BLaER1 (cell line): ENCODE measurements at regions not wholly inside any gene's neighbourhood (a gene's known extent, or its start where the extent isn't known, plus 50 kb on each side); places are given as distances from the start of the nearest gene placed in this dataset.

Source experiments
- H3K27ac ChIP-seq: shearing (Covaris generic); formaldehyde crosslinking; 2 replicates; pipeline ENCODE4 v1.8.1; 2022
- H3K27me3 ChIP-seq: shearing (Covaris generic); formaldehyde crosslinking; 2 replicates; pipeline ENCODE4 v1.8.1; 2022
- H3K36me3 ChIP-seq: shearing (Covaris generic); formaldehyde crosslinking; 2 replicates; pipeline ENCODE4 v1.8.1; 2022
- H3K4me1 ChIP-seq: shearing (Covaris generic); formaldehyde crosslinking; 2 replicates; pipeline ENCODE4 v1.8.1; 2022
- H3K4me2 ChIP-seq: shearing (Covaris generic); formaldehyde crosslinking; 2 replicates; pipeline ENCODE4 v1.8.1; 2022
- H3K4me3 ChIP-seq: shearing (Covaris generic); formaldehyde crosslinking; 2 replicates; pipeline ENCODE4 v1.8.1; 2022
- H3K9ac ChIP-seq: shearing (Covaris generic); formaldehyde crosslinking; 2 replicates; pipeline ENCODE4 v1.8.1; 2022
- H3K9me3 ChIP-seq: shearing (Covaris generic); formaldehyde crosslinking; 2 replicates; pipeline ENCODE4 v1.8.1; 2022
- H4K20me1 ChIP-seq: shearing (Covaris generic); formaldehyde crosslinking; 2 replicates; pipeline ENCODE4 v1.8.1; 2022
- Cebpa-rat ChIP-seq: shearing (Covaris generic); IDR thresholded peaks from 2 replicates; pipeline ENCODE4 v1.8.1; 2022

DNA sequence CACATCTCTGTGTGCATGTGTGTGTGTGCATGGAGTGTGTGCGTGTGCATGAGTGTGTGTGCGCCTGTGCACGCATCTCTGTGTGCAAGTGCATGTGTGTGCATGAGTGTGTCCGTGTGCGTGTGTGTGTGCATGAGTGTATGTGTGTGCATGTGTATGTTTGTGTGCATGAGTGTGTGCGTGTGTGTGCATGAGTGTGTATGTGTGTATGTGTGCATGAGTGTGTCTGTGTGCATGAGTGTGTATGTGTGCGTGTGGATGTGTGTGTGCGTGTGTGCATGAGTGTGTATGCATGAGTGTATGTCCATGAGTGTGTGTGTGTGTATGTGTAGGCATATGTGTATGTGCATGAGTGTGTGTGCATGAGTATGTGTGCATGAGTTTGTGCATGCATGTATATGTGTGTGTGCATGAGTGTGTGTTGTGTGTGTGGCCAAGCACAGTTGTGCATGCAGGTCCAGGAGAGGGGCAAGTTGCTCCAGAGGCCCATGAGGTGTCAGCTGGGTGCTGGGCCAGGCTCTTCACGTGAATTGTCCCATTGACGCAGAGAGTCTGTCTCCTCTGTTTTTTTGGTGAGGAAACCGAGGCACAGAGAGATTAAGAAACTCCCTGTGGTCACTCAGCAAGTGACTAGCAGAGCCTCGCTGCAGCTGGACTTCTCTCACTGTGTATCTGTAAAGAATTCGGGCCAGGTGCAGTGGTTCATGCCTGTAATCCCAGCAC is 75.5 kb downstream of the ASB1 start:
- Histone ChIP-seq H4K20me1 (no peaks in the 10 kb centered on the region), H3K36me3 (no peaks in the 10 kb centered on the region), H3K9me3 (no peaks in the 10 kb centered on the region), H3K27ac (no peak overlapping the region), H3K4me1 (peaks cover 78% of the 10 kb centered on the region), H3K9ac (no peak overlapping the region), H3K4me2 (no peak overlapping the region), H3K4me3 (no peak overlapping the region), H3K27me3 (no peaks in the 10 kb centered on the region)
- TF ChIP-seq Cebpa-rat = no peak

DNA sequence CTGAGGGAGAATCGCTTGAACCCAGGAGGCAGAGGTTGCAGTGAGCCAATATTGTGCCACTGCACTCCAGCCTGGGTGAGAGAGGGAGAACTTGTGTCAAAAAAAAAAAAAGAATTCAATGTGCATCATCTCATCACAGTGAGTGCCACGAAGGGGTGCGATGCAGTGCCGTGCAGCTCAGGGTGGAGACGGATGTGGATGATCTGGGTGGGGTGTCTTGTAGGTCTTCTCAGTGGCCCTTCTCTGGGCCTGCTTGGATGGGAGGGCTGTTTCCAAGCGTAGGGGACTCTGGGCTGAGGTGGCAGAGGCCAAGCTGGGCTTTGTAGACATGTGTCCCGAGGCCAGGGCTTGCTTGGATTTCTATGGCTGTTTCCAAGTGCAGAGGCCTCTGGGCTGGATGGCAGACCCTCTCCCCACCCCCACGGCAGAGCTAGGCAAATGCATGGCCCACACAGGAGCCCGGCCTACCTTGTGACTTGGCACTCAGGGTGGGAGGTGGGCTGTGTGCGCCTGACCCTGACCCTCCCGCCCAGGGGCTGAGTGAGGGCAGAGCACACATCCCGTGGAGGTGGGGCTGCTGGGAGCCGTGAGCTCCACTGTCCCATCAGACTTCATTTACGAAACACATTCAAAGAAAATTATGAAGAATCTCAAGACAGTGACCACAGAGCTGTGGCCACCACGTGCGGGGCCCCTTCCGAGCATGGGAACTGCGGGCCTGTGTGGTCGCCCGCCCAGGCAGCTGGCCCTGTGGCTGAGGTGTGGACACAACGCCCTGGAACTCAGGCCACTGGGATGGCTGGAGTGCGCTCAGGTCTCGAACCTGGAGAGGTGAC is 76.4 kb downstream of the ASB1 start:
- Histone ChIP-seq H3K9ac (no peak overlapping the region), H3K27me3 (no peaks in the 10 kb centered on the region), H4K20me1 (no peaks in the 10 kb centered on the region), H3K36me3 (no peaks in the 10 kb centered on the region), H3K4me2 (peak overlapping the region; percentile 63), H3K9me3 (no peaks in the 10 kb centered on the region), H3K4me1 (peaks cover 78% of the 10 kb centered on the region), H3K27ac (peak overlapping the region; percentile 25; the same call in 1 of the 2 replicates), H3K4me3 (no peak overlapping the region)
- TF ChIP-seq Cebpa-rat = no peak

DNA sequence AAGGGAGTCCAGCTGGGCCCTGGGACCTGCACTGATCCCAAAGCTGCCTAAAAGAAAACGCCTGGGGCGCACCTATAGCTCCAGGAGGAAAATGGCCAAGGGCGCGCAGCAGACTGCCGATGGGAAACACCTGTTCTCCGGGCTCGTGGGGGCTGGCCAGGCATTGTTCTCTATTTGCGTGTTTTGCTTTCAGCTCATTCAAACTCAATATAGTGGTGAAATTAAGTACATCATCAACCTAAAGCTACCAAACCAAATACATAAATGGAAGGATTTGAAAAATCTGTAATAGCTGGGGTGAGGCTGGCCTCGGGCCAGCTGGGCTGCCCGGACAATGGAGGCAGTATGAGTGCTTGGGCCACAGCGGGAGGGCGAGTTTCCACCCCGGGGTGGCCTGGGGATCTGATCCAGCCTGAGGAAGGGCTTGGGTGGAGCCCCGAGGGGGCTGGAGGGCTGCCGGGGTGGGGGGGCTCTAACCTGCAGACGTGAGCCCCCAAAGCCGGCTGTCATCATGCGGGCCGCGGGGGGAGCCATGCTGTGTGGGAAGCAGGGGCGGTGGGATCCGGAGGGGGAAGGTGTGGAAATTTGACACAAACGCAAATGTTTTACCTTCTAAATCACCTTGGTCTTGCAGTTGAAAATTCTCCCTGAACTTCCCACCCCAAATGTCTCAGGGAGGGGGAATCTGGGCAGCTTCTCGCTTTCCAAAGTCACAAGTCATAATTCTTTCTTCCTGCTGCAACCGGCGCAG is 77.6 kb downstream of the ASB1 start:
- H3K9ac ChIP-seq = no peak overlapping the region; the same call in 1 of the 2 replicates
- no peak for TF ChIP-seq Cebpa-rat
- no peaks in the 10 kb centered on the region for H3K27me3 ChIP-seq
- no peaks in the 10 kb centered on the region for H3K9me3 ChIP-seq
- H3K4me1 ChIP-seq = peaks cover 78% of the 10 kb centered on the region
- H4K20me1 ChIP-seq = no peaks in the 10 kb centered on the region
- H3K27ac ChIP-seq = peak overlapping the region; percentile 64; the same call in 1 of the 2 replicates
- peak overlapping the region; percentile 63 for H3K4me2 ChIP-seq
- no peak overlapping the region for H3K4me3 ChIP-seq
- no peaks in the 10 kb centered on the region for H3K36me3 ChIP-seq

DNA sequence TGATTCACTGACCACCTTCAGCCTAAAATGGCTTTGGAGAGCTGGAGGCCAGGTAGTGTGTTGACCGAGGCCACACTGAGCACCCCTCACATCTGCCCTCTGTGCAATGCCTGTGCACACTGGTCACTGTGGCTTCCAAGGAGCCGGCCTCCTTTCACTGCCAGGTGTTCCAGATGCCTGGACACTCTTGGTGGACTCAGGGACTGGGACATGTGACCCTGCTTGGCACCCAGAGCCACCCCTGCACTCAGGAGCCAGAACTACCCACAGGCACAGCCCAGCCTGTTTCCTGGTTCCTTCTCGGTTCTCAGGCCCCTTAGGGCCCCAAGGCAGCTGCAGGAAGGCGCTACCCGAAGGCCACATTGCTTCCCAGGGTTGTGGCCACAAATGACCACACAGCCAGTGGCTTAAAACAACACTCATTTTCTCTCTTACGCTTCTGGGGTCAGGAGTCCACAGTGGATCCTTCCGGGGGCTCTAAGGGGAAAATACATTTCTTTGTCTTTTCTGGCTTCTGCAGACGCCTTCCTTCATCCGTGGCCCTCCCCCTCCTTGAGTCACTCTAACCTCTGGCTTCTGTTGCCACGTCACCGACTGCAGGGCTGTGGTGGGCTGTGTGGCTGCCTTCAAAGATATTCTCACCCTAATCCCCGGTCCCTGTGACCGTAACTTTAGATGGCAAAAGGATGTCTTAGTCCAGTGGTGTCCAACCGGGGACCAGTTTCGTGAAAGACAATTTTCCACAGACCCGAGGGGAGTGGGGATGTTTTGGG is 78.6 kb downstream of the ASB1 start:
- peak overlapping the region; percentile 63 for H3K4me2 ChIP-seq
- no peaks in the 10 kb centered on the region for H3K36me3 ChIP-seq
- H3K4me3 ChIP-seq = no peak overlapping the region
- H3K4me1 ChIP-seq = peaks cover 78% of the 10 kb centered on the region
- no peaks in the 10 kb centered on the region for H3K27me3 ChIP-seq
- H3K27ac ChIP-seq = peak overlapping the region; percentile 64
- TF ChIP-seq Cebpa-rat = no peak
- H3K9ac ChIP-seq = peak overlapping the region; percentile 45; the same call in 1 of the 2 replicates
- H4K20me1 ChIP-seq = no peaks in the 10 kb centered on the region
- no peaks in the 10 kb centered on the region for H3K9me3 ChIP-seq

- no peak for TF ChIP-seq Cebpa-rat
- Histone ChIP-seq H3K4me2 (peak overlapping the region; percentile 63), H3K36me3 (no peaks in the 10 kb centered on the region), H3K27me3 (no peaks in the 10 kb centered on the region), H3K4me3 (no peak overlapping the region), H3K9ac (no peak overlapping the region; the same call in 1 of the 2 replicates), H3K9me3 (no peaks in the 10 kb centered on the region), H4K20me1 (no peaks in the 10 kb centered on the region), H3K27ac (peak overlapping the region; percentile 64; the same call in 1 of the 2 replicates), H3K4me1 (peaks cover 78% of the 10 kb centered on the region)
Measured at GRCh38 chr2:238505892-238506280, 79.2 kb downstream of the ASB1 start.

GRCh38 chr2:238506371-238507068 is 79.8 kb downstream of the ASB1 start:
- Histone ChIP-seq H3K9ac (no peak overlapping the region), H3K27ac (0 out of 2 replicates have a peak overlapping the region, but pooled peaks have one; percentile 64), H3K4me2 (peak overlapping the region; percentile 63), H3K4me1 (peaks cover 80% of the 10 kb centered on the region), H3K9me3 (no peaks in the 10 kb centered on the region), H3K36me3 (no peaks in the 10 kb centered on the region), H3K27me3 (no peaks in the 10 kb centered on the region), H4K20me1 (no peaks in the 10 kb centered on the region), H3K4me3 (no peak overlapping the region)
- TF ChIP-seq Cebpa-rat = no peak

DNA sequence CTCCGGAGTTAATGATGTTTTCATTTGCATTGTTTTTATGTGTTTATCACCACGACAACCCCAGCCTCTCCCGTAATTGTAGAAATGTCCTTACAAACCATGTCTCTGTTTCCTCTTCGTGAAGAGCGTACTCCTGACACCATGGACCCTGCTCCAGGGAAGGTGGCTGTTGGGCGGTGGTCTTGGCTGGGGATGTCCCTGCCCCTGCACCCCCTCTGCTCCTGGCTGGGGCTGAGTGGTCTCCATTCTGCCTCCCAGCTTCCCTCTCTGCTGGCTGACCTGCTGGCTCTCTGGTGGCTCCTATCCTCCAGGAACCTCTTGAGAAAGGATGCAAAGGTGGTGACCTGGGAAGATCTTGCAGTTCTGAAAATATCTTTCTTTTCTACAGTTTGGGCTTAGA is 81.1 kb downstream of the ASB1 start:
- H3K9ac ChIP-seq = no peak overlapping the region
- no peaks in the 10 kb centered on the region for H3K27me3 ChIP-seq
- no peak overlapping the region for H3K4me2 ChIP-seq
- H3K36me3 ChIP-seq = no peaks in the 10 kb centered on the region
- no peaks in the 10 kb centered on the region for H4K20me1 ChIP-seq
- H3K27ac ChIP-seq = no peak overlapping the region
- H3K4me1 ChIP-seq = peaks cover 79% of the 10 kb centered on the region
- H3K4me3 ChIP-seq = no peak overlapping the region
- no peaks in the 10 kb centered on the region for H3K9me3 ChIP-seq
- no peak for TF ChIP-seq Cebpa-rat

DNA sequence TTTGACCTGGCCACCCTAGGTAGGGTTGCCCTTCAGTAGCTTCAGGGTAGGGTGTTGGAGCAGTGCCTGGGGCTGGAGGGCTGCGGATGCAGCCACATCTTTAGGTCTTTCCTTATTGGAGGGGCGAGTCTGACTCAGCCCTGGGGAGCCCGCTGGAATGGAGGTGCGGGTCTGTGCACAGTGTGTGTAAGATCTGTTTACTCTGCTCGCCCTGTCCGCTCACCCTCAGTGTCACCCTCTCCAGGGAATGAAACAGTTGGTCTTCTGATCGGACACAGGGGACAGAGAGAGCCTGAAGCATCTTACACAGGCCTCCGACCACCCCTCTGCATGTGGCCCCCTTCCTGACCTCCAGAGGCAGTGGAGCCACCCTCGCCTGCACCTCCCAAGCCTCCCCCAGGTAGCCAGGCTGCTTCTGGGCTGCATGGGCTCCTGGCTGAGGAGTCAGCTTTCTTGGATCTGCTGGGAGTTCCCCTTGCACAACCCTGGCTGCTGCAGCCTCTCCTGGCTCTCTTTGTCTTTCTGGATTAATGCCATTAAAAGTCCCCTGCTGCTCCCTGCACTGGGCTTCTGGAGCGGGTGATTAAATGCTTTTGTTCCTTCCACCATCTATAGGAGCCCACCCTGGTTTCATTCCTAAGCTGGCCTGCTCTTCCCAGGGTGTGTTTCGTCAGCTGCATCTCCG is 82.6 kb downstream of the ASB1 start:
- no peak for TF ChIP-seq Cebpa-rat
- no peak overlapping the region for H3K27ac ChIP-seq
- H3K4me3 ChIP-seq = no peak overlapping the region
- H3K27me3 ChIP-seq = no peaks in the 10 kb centered on the region
- H3K9ac ChIP-seq = no peak overlapping the region
- H3K9me3 ChIP-seq = peaks cover 12% of the 10 kb centered on the region; the same call in 1 of the 2 replicates
- H3K4me2 ChIP-seq = peak overlapping the region; percentile 38
- H3K36me3 ChIP-seq = no peaks in the 10 kb centered on the region
- peaks cover 66% of the 10 kb centered on the region for H3K4me1 ChIP-seq
- no peaks in the 10 kb centered on the region for H4K20me1 ChIP-seq
